Mammary epithelial cell (primary cell): ENCODE measurements at regions not wholly inside any gene's neighbourhood (a gene's known extent, or its start where the extent isn't known, plus 50 kb on each side); places are given as distances from the start of the nearest gene placed in this dataset.

ENCODE experiments used
- CTCF ChIP-seq, 2 donors: IDR thresholded peaks in 1 of 2; conservative IDR thresholded peaks in 1 of 2; 2 replicates each; pipeline ENCODE4 v1.5.1; 2011 to 2012; ENCODE audit warnings: inconsistent platforms in 2 of 2, low read length in 2 of 2, mild to moderate bottlenecking in 2 of 2, control low read depth in 1 of 2, low read depth in 1 of 2; ENCODE audit not compliant: insufficient read depth in 1 of 2; ENCODE audit errors: extremely low read depth in 1 of 2
- EZH2 ChIP-seq: IDR thresholded peaks from 2 replicates; pipeline ENCODE4 v1.6.1; 2012; ENCODE audit warnings: low read length, inconsistent platforms, borderline replicate concordance

- TF ChIP-seq CTCF (conservative IDR thresholded peaks at IDR 0.05 in 1 of 2, IDR thresholded peaks at IDR 0.05 in 1 of 2; ENCODE audit: extremely low read depth in 1 of 2, insufficient read depth in 1 of 2, low read depth in 1 of 2, low read length in 2 of 2) (no peak), EZH2 (no peak)
These were observed 565.8 kb downstream of the IGSF11 start for GRCh38 chr3:118468801-118469200.
